H1 (cell line): ENCODE measurements at regions not wholly inside any gene's neighbourhood (a gene's known extent, or its start where the extent isn't known, plus 50 kb on each side); places are given as distances from the start of the nearest gene placed in this dataset.

ENCODE experiments used
- CTCF ChIA-PET: fragments of 300-600 bp; sonication (Branson Sonifier 250); formaldehyde crosslinking; loops from one replicate; lab custom pipeline; 2021; ENCODE audit not compliant: partially characterized antibody; lab: Charles Lee
- POLR2A ChIA-PET: fragments of 300-600 bp; sonication (Branson Sonifier 250); formaldehyde crosslinking; loops from one replicate; lab custom pipeline; 2021; ENCODE audit warnings: inconsistent platforms; ENCODE audit not compliant: partially characterized antibody; lab: Charles Lee
- DNase-seq, 2 experiments: peaks; one replicate each; pipeline versions ENCODE4 v3.0.0 to v3.0.0-alpha.2; 2010 to 2022; ENCODE audit warnings: low spot score in 2 of 2, low read depth in 1 of 2, mixed read lengths in 1 of 2
- FAIRE-seq: peaks from 2 replicates; lab custom pipeline; 2011; peaks lifted over from hg19 to GRCh38; lab: Jason Lieb, UNC
- H2AFZ ChIP-seq: 2 replicates; pipeline ENCODE4 v1.8.1; 2012; ENCODE audit warnings: low read length, inconsistent platforms
- H2AK5ac ChIP-seq: 2 replicates; pipeline ENCODE4 v1.6.1; 2013; ENCODE audit warnings: low read depth, low read length
- H2BK120ac ChIP-seq: replicated peaks from 2 replicates; pipeline ENCODE3; 2013; ENCODE audit warnings: low read depth, low read length, inconsistent platforms
- H2BK12ac ChIP-seq: 2 replicates; pipeline ENCODE4 v1.6.1; 2013; ENCODE audit warnings: low read depth, low read length
- H2BK15ac ChIP-seq: 2 replicates; pipeline ENCODE4 v1.6.1; 2013; ENCODE audit warnings: low read length
- H2BK20ac ChIP-seq: 2 replicates; pipeline ENCODE4 v1.6.1; 2013; ENCODE audit warnings: low read length
- H2BK5ac ChIP-seq: 2 replicates; pipeline ENCODE4 v1.6.1; 2013; ENCODE audit warnings: low read depth, low read length
- H3K14ac ChIP-seq: 2 replicates; pipeline ENCODE4 v1.6.1; 2013; ENCODE audit warnings: inconsistent platforms; ENCODE audit not compliant: insufficient read length
- H3K18ac ChIP-seq: 2 replicates; pipeline ENCODE4 v1.6.1; 2013; ENCODE audit warnings: low read length; ENCODE audit errors: extremely low read depth
- H3K23ac ChIP-seq: 2 replicates; pipeline ENCODE4 v1.6.1; 2013; ENCODE audit warnings: inconsistent platforms; ENCODE audit not compliant: insufficient read length
- H3K23me2 ChIP-seq: 2 replicates; pipeline ENCODE4 v1.6.1; 2013; ENCODE audit warnings: low read depth, low read length
- H3K27ac ChIP-seq: 2 replicates; pipeline ENCODE4 v1.6.1; 2011; ENCODE audit warnings: low read depth, low read length, inconsistent platforms
- H3K27me3 ChIP-seq, 4 experiments: replicated peaks in 1 of 4; 1 replicate in 1 of 4; 2 replicates in 3 of 4; pipeline versions ENCODE4 v1.6.1 to v1.8.1; 2011 to 2013; ENCODE audit warnings: low read length in 3 of 4, mild to moderate bottlenecking in 3 of 4, inconsistent platforms in 2 of 4, mixed read lengths in 2 of 4, moderate library complexity in 1 of 4; ENCODE audit not compliant: control insufficient read depth in 3 of 4, insufficient read depth in 3 of 4; ENCODE audit errors: extremely low read depth in 1 of 4
- H3K36me3 ChIP-seq, 4 experiments: 2 replicates each; pipeline versions ENCODE4 v1.6.1 to v1.8.1; 2011 to 2013; ENCODE audit warnings: mild to moderate bottlenecking in 4 of 4, low read length in 3 of 4, moderate library complexity in 2 of 4, control low read depth in 1 of 4, inconsistent platforms in 1 of 4; ENCODE audit not compliant: insufficient read depth in 4 of 4, control insufficient read depth in 2 of 4
- H3K4ac ChIP-seq: replicated peaks from 2 replicates; pipeline ENCODE3; 2013; ENCODE audit warnings: low read length, low read depth, mixed read lengths, inconsistent platforms; ENCODE audit not compliant: insufficient read length
- H3K4me1 ChIP-seq, 4 experiments: replicated peaks in 1 of 4; 1 replicate in 1 of 4; 2 replicates in 3 of 4; pipeline versions ENCODE4 v1.6.1 to v1.8.1; 2011 to 2013; ENCODE audit warnings: low read length in 3 of 4, inconsistent platforms in 2 of 4, mixed read lengths in 1 of 4; ENCODE audit not compliant: insufficient read depth in 4 of 4, control insufficient read depth in 3 of 4
- H3K4me2 ChIP-seq, 2 experiments: 2 replicates each; pipeline versions ENCODE4 v1.6.1 to v1.8.1; 2011 to 2013; ENCODE audit warnings: low read depth in 2 of 2, low read length in 2 of 2, control low read depth in 1 of 2, inconsistent platforms in 1 of 2, mild to moderate bottlenecking in 1 of 2; ENCODE audit not compliant: insufficient read depth in 1 of 2
- H3K4me3 ChIP-seq, 4 experiments: fragments of 200-600, 300-600 bp in 1 of 4; sonication (generic), shearing (Covaris generic), sonication (Bioruptor Twin) in 1 of 4; 2 replicates each; pipeline versions ENCODE4 v1.5.1 to v1.8.1; 2011 to 2016; ENCODE audit warnings: low read length in 4 of 4, low read depth in 3 of 4, control low read depth in 2 of 4, inconsistent platforms in 2 of 4, mild to moderate bottlenecking in 2 of 4, mixed read lengths in 1 of 4, moderate library complexity in 1 of 4; ENCODE audit not compliant: insufficient read depth in 2 of 4; ENCODE audit errors: extremely low read depth in 1 of 4
- H3K56ac ChIP-seq: replicated peaks from 2 replicates; pipeline ENCODE3; 2013; ENCODE audit warnings: low read depth, mild to moderate bottlenecking, mixed read lengths, low read length, inconsistent platforms; ENCODE audit not compliant: insufficient read length
- H3K79me1 ChIP-seq: 2 replicates; pipeline ENCODE4 v1.6.1; 2013; ENCODE audit warnings: low read depth, low read length, control low read depth
- H3K79me2 ChIP-seq, 2 experiments: 2 replicates each; pipeline versions ENCODE4 v1.6.1 to v1.8.1; 2012 to 2013; ENCODE audit warnings: low read length in 2 of 2, mild to moderate bottlenecking in 2 of 2, inconsistent platforms in 1 of 2; ENCODE audit not compliant: insufficient read depth in 2 of 2, control insufficient read depth in 1 of 2
- H3K9ac ChIP-seq, 4 experiments: replicated peaks in 1 of 4; 1 replicate in 1 of 4; 2 replicates in 3 of 4; pipeline versions ENCODE4 v1.6.1 to v1.8.1; 2011 to 2013; ENCODE audit warnings: low read depth in 3 of 4, low read length in 3 of 4, control low read depth in 2 of 4, mild to moderate bottlenecking in 2 of 4, moderate library complexity in 2 of 4, inconsistent platforms in 1 of 4; ENCODE audit errors: extremely low read depth in 1 of 4
- H3K9me3 ChIP-seq, 2 experiments: 2 replicates each; pipeline versions ENCODE4 v1.6.1 to v1.8.1; 2012 to 2013; ENCODE audit warnings: mild to moderate bottlenecking in 2 of 2, moderate library complexity in 2 of 2, control low read depth in 1 of 2, inconsistent platforms in 1 of 2, low read depth in 1 of 2, low read length in 1 of 2, mixed read lengths in 1 of 2; ENCODE audit not compliant: insufficient read depth in 2 of 2
- H4K20me1 ChIP-seq, 2 experiments: replicated peaks in 1 of 2; 2 replicates each; pipeline versions ENCODE3 to v1.8.1; 2011 to 2013; ENCODE audit warnings: inconsistent platforms in 2 of 2, low read length in 2 of 2, mild to moderate bottlenecking in 1 of 2; ENCODE audit not compliant: insufficient read depth in 2 of 2, control insufficient read depth in 1 of 2
- H4K5ac ChIP-seq: 2 replicates; pipeline ENCODE4 v1.6.1; 2013; ENCODE audit warnings: low read length, low read depth, mixed read lengths, inconsistent platforms; ENCODE audit not compliant: insufficient read length
- H4K8ac ChIP-seq: 2 replicates; pipeline ENCODE4 v1.8.0; 2013; ENCODE audit warnings: mild to moderate bottlenecking, moderate library complexity, low read length, inconsistent platforms; ENCODE audit not compliant: insufficient read depth; ENCODE audit errors: extremely low read depth
- H4K91ac ChIP-seq: replicated peaks from 2 replicates; pipeline ENCODE3; 2013; ENCODE audit warnings: low read length, mixed read lengths, inconsistent platforms; ENCODE audit not compliant: insufficient read length
- PHF8 ChIP-seq: fragments of 200-600 bp; sonication (generic); conservative IDR thresholded peaks from 2 replicates; pipeline ENCODE4 v1.7.1; 2012; ENCODE audit warnings: low read depth, mild to moderate bottlenecking, inconsistent platforms, low read length, moderate library complexity
- WGBS, 2 experiments: shearing (Covaris generic) in 1 of 2; methylation state at CpG; one replicate each; pipeline versions ENCODE4 v1.1.6 to v1.1.7; 2013 to 2015; ENCODE audit warnings: low lambda C conversion rate in 2 of 2, mixed read lengths in 2 of 2, inconsistent platforms in 1 of 2, low coverage in 1 of 2, missing lambda C conversion rate in 1 of 2; ENCODE audit not compliant: insufficient replicate concordance in 2 of 2, insufficient coverage in 1 of 2, insufficient read length in 1 of 2; ENCODE audit errors: extremely low coverage in 1 of 2, missing lambda C conversion rate in 1 of 2; 5-methylcytosine and 5-hydroxymethylcytosine counted together

DNA sequence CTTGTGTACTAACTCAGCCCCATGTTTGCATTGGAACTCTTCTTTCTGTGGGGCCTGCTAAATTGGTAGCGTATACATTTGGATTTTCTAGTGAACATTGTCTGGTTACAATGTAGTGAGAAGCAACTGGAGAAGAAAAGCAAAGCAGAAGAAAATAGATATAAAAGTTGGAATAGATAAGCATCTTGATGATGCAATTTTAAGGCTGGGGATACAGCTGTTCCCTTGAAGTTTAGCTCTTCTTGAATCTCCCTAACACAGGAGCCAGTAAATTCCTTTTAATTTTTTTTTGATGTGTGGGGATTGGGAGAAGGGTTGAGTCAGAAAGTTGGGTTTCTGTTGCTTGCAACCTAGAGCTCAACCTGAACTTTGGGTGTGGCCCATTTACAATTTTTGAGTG, 308.1 kb downstream of the STIM2 start:
- Histone ChIP-seq H3K79me1 (no peaks in the 10 kb centered on the region), H3K36me3 (no peaks in the 10 kb centered on the region), H3K4me2 (no peak overlapping the region), H3K23ac (no peak overlapping the region), H3K56ac (no peak overlapping the region), H3K9ac (no peak overlapping the region), H2BK15ac (no peak overlapping the region), H4K5ac (no peak overlapping the region), H4K8ac (no peak overlapping the region), H3K27me3 (no peaks in the 10 kb centered on the region), H4K91ac (no peak overlapping the region), H3K4me1 (no peaks in the 10 kb centered on the region), H2BK12ac (no peak overlapping the region), H2AFZ (no peak overlapping the region), H2AK5ac (no peak overlapping the region), H3K14ac (no peak overlapping the region), H3K79me2 (no peaks in the 10 kb centered on the region), H4K20me1 (no peaks in the 10 kb centered on the region), H3K9me3 (peaks cover 0 to 5% of the 10 kb centered on the region in 2 experiments; a peak in 1 of 4 replicates), H3K23me2 (no peaks in the 10 kb centered on the region), H2BK120ac (no peak overlapping the region), H3K18ac (no peak overlapping the region), H3K27ac (no peak overlapping the region), H3K4me3 (no peak overlapping the region), H2BK20ac (no peak overlapping the region), H2BK5ac (no peak overlapping the region), H3K4ac (no peak overlapping the region)
- 87% methylated on average over 1 of the region's 1 CpG; no CpG with 5 or more reads in 1 of the 2 experiments for WGBS, 2 experiments
- FAIRE-seq (no peak), DNase-seq (no peak)
- CTCF ChIA-PET, result interaction anchor here (0.9 to 1.2 kb wide), 2 partner anchors 71 to 150 kb away, joined by 3 to 6 read pairs; no protein-coding TSS in a partner anchor
- TF ChIP-seq PHF8, result no peak
- POLR2A ChIA-PET, result no interaction called here
